GM23338 (cell line): ENCODE measurements at regions not wholly inside any gene's neighbourhood (a gene's known extent, or its start where the extent isn't known, plus 50 kb on each side); places are given as distances from the start of the nearest gene placed in this dataset.

Experiments used
- POLR2AphosphoS5 ChIP-seq: IDR thresholded peaks from 2 replicates; pipeline ENCODE4 v1.6.1; 2016; ENCODE audit warnings: antibody characterized with exemption, low read depth
- STAT1 ChIP-seq: IDR thresholded peaks from one replicate; pipeline ENCODE4 v1.6.1; 2016; ENCODE audit warnings: antibody characterized with exemption; ENCODE audit not compliant: unreplicated experiment

DNA sequence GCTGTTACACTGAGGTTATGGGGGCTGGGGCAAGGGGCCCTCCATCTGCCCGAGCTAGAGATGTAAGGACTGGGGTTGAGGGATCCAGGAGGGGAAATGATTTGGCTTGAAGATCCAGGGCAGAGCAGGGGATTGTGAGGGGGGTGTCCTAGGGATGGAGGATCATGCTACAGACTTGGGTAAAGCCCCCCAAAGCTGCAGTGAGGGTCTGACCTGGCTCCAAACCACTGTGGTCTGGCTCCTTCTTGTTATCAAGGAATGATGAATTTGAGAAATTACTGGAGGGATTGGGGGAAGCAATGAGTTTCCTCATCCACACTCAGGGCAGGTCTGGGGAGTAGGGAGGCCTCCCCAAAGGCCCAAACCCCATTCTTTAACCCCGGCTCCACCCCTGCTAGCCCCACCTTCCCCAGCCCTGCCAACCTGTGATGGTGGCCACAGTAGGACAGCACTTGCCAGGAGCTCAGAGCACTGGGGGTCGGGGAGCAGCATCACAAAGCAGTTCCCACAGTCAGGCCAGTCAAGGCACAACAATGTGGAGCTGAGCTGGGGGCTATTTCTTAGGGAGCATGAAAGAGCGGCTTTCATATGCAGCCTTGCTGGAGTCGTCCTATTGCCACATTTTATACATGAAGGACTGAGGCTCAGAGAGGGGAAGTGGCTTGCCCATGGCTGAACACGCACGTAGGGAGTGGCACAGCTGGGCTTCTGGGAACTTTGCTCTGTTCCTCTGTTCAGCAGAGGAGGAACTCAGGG is 165.5 kb downstream of the EFNB1 start:
- TF ChIP-seq POLR2AphosphoS5 (no peak), STAT1 (no peak)
